AG09319 (cell line): ENCODE measurements at regions not wholly inside any gene's neighbourhood (a gene's known extent, or its start where the extent isn't known, plus 50 kb on each side); places are given as distances from the start of the nearest gene placed in this dataset.

Experiments
- DNase-seq: peaks from one replicate; pipeline ENCODE4 v3.0.0-alpha.2; 2010; ENCODE audit warnings: low read depth; ENCODE audit errors: extremely low read depth
- CTCF ChIP-seq: IDR thresholded peaks from 2 replicates; pipeline ENCODE4 v1.5.1; 2011; ENCODE audit warnings: low read depth, mild to moderate bottlenecking, inconsistent platforms, low read length, moderate library complexity

GRCh38 chr11:70739091-70739490 lies 340.8 kb downstream of the CTTN start:
- no peak for DNase-seq
- TF ChIP-seq CTCF = no peak

- no peak for DNase-seq
- TF ChIP-seq CTCF = no peak
Measured at GRCh38 chr11:70739811-70740487, 341.6 kb downstream of the CTTN start.

GRCh38 chr11:70740488-70740851 lies 342.1 kb downstream of the CTTN start:
- DNase-seq = no peak
- no peak for TF ChIP-seq CTCF

- DNase-seq = no peak
Measured at GRCh38 chr11:70741085-70741484, 342.8 kb downstream of the CTTN start.

GRCh38 chr11:70742553-70743291 lies 344.4 kb downstream of the CTTN start:
- TF ChIP-seq CTCF = no peak
- DNase-seq = no peak

More at GRCh38 chr11:70741085-70741484, 342.8 kb downstream of the CTTN start:
- TF ChIP-seq CTCF = no peak

- TF ChIP-seq CTCF = no peak
- DNase-seq = no peak
Measured at GRCh38 chr11:70743329-70743728, 345.0 kb downstream of the CTTN start.

- TF ChIP-seq CTCF = no peak
Measured at GRCh38 chr11:70743941-70744351, 345.6 kb downstream of the CTTN start.

More at GRCh38 chr11:70743941-70744351, 345.6 kb downstream of the CTTN start:
- DNase-seq = no peak
